Activated naive CD4-positive, alpha-beta T cell treated with anti-CD3 and anti-CD28 coated beads, Interleukin-2, amount 50 U/mL, for 16 hours (primary cell): ENCODE measurements at regions not wholly inside any gene's neighbourhood (a gene's known extent, or its start where the extent isn't known, plus 50 kb on each side); places are given as distances from the start of the nearest gene placed in this dataset.
A peak's percentile ranks its signal among the peaks of the same experiment; 100 is the strongest.

ENCODE experiments used
- DNase-seq: peaks from one replicate; pipeline ENCODE4 v3.0.0-alpha.2; 2020

DNA sequence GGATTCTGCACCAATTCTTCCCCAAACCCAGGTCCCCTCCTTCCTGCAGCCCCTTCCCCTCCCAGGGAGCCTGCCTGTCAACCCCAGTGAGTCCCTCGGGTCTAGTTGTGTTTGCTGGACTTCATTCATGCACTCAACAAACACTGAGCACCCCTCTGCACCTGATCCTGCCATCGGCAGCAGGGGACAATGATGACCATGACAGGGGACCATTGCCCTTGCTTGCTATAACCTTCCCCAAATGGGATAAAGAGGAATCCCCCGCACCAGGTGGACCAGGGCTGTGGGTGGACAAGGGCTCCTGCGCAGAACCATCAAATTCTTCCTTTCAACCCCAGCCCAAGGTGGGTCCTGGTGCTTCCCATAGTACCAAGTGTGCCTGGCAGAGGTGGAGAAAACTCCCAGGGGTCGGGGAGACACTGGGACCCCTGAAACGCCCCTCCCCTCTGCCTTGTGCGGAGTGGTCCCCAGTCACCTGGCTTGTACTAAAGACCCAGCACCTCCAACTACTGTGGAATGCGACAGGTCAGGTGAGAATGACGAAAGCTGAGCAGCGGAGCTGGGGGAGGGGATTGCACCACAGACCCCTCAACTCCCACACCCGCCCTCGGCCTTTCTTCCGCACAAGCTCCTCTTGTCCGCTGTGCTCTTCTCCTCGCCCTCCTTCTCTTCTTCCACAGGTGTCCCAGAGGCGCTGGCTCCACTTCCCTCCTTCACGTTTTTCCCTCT, 119.9 kb upstream of the ZNF217 start:
- DNase-seq, result no peak

DNA sequence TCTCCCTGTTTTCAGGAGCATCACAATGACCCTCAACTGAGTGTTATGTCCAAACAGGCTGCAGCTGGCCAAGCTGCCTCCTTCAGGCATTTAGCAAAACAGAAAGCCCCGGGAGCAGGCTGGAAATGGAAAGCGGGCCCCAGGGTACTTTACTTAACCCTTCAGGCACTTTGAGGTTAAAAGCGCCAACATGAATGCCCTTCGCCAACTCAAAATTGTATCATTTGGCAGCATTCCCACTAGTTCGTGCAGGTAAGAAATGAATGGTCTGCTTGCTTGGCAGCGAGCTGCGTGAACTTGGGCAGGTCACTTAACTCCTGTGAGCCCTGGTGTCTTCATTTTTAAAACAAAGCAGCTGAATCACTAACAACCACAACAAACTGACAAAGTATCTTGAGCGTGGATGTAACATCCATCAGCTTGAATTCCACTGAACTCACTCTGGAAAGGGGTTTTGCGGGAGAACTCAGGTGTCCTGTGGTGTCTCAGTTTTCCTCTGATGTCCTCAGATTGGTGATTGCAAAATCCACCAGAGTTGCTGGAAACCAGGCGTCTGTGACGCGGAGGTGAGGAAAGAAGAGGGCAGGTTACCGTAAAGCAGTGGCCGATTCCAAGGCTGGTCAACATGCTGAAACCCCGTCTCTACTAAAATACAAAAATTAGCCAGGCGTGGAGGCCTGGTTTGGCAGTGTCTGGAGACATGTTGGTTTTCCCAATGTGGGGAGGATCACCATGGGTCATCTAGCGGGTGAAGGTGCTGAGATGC, 118.8 kb upstream of the ZNF217 start:
- DNase-seq, result no peak

GRCh38 chr20:53711333-53712211, 117.9 kb upstream of the ZNF217 start:
- DNase-seq, result no peak

DNA sequence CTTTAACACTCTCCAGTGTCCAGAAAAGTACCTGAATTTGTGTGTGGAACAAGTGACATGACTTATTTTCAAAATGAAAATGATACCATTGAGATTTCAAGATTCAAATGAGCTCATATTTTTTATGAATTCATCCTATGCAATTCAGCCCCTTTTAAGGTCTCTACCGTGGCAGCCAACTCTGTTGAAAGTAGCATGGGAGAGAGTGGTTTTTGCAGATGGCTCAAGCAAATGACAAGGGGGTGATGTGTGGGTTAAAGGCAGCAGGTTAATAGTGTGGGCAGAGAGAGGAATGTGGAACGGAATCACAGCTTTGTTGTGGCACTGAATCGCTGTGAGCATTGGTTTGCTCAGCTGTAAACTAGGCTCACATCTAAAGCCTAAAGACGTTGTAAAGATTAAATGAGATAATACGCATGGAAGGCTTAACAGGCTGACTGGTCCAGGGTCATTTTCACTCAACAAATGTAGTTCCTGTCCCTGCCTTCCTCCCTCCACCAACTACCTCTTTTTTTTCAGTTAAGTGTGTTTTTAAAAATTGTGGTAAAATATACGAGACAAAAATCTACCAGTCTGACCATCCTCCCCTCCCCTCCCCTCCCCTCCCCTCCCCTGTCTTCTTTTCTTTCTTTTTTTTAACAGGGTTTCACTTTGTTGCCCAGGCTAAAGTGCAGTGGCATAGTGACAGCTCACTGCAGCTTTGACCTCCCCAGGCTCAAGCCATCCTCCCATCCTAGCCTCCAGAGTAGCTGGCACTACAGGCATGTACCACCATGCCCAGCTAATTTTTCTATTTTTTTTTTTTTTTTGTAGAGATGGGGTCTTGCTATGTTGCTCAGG, 114.7 kb upstream of the ZNF217 start:
- DNase-seq, result peak; percentile 54

DNA sequence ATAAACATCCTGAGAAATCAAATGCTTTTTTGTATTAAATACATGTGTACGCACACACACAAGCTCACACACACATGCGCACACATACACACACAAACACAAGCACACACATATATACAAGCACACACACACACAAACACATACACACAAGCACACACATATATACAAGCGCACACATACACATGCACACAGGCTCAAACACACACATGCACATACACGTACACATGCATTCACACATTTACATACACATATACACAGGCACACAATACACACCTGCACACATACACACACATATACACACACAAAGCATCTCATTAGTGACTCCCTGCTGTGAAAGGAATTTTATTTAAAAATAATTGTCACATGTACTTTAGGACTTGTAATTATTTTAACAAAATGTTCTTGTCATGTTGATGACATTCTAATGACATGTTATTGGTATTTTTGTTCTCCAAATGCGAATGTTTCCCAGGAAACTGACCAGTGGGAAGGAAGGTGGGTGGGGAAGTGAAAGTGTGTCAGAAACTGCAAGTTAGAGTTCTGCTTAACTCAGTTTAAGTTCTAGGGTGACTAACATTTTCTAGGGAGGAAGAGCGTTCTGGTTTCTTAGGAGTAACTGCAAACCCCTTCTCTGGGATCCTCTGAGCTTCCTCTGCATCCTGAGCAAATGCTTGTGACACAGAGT, 113.9 kb upstream of the ZNF217 start:
- DNase-seq, result no peak

- no peak for DNase-seq
These were observed 113.1 kb upstream of the ZNF217 start for GRCh38 chr20:53706466-53707370.

DNA sequence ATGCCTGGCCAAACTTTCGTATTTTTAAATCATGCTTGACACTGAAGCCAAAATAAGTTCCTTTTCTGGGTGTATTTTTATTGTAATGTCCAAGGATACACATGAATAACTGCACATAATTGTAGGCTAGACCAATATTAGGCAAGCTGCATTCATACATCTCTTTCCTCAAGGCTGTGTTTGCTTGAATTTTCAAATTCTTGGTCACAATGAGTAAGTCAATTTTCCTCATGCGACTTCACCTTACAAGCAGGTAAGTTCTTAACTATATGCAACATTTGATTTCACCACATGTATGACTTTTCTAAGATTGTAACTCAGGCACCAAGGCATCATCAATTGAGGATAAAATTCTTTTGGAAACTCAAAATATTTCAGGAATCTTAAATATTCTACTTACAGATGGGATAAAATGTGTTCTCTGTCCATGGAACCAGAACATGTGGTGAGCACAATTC, 112.4 kb upstream of the ZNF217 start:
- no peak for DNase-seq

DNA sequence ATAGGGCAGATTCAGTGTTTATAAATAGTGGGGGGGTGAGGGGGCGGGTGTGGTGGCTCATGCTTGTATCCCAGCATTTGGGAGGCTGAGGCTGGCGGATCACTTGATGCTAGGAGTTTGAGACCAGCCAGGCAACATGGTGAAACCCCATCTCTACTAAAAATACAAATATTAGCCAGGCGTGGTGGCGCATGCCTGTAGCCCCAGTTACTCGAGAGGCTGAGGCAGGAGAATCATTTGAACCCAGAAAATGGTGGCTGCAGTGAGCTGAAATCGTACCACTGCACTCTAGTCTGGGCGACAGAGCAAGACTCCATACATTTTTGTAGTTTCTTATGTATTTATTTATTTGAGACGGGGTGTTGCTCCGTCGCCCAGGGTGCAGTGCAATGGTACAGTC, 109.0 kb upstream of the ZNF217 start:
- no peak for DNase-seq

DNA sequence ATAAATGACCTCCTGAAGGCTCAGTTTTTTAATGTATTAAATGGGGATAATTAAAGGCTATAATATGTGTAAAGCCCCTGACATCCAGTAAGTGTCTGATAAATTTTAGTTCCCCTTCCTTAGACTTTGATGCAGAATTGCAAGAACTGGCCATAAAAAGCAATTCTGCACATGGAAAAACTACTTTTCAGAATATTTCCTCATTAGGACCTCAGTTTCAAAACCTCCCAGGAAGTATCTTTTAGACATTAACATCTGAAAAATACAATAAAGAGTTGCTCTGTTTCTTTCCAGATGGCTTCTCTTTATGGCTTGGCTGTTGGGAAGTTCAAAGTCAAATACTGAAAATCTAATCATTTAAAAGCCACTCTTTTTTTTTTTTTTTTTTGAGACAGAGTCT, 106.3 kb upstream of the ZNF217 start:
- no peak for DNase-seq

GRCh38 chr20:53699085-53699674, 105.5 kb upstream of the ZNF217 start:
- DNase-seq, result no peak

GRCh38 chr20:53698371-53698978, 104.8 kb upstream of the ZNF217 start:
- DNase-seq, result no peak

- no peak for DNase-seq
These were observed 102.3 kb upstream of the ZNF217 start for GRCh38 chr20:53695797-53696527.

GRCh38 chr20:53693262-53693871, 99.7 kb upstream of the ZNF217 start:
- no peak for DNase-seq

GRCh38 chr20:53692465-53693067, 98.9 kb upstream of the ZNF217 start:
- no peak for DNase-seq

DNA sequence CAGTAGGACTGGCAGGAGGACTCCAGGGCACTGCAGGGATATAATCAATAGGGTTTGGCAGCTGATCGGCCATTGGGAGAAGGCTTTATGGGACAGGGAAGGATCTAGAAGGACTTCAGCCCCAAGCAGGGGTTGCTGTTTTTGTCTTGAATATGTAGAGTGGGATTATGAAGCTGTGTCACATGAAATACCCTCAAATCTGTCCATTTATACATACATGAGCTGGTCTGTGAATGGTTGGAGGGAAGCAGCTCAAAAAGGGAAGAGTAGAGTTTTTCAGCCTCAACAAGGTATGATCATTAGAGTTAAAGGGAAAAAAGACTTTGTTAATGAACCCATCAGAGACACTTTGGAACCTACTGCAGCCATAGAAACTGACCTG, 98.2 kb upstream of the ZNF217 start:
- DNase-seq, result no peak

GRCh38 chr20:53691060-53691810, 97.6 kb upstream of the ZNF217 start:
- DNase-seq, result no peak

DNA sequence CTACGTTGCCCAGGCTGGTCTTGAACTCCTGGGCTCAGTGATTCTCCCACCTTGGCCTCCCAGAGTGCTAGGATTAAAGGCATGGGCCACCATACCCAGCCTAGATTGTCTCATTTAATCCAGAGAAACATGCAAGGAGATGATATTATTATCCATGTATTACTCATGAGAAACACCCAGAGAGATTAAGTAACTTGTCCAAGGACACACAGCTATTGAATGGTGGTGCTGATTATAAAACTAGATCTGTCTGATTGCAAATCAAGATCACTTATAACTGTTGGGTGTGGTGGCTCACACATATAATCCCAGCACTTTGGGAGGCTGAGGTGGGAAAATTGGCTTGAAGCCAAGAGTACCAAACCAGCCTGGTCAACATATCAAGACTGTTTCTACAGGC, 94.4 kb upstream of the ZNF217 start:
- DNase-seq, result no peak
